Stimulated activated CD4-positive, alpha-beta T cell treated with anti-CD3 and anti-CD28 coated beads, Interleukin-12 subunit alpha, Interleukin-12 subunit beta, amount 100 ng/mL, for 4 hours (primary cell): ENCODE measurements at regions not wholly inside any gene's neighbourhood (a gene's known extent, or its start where the extent isn't known, plus 50 kb on each side); places are given as distances from the start of the nearest gene placed in this dataset.

ENCODE experiments used
- DNase-seq: peaks from one replicate; pipeline ENCODE4 v3.0.0-alpha.2; 2020

DNA sequence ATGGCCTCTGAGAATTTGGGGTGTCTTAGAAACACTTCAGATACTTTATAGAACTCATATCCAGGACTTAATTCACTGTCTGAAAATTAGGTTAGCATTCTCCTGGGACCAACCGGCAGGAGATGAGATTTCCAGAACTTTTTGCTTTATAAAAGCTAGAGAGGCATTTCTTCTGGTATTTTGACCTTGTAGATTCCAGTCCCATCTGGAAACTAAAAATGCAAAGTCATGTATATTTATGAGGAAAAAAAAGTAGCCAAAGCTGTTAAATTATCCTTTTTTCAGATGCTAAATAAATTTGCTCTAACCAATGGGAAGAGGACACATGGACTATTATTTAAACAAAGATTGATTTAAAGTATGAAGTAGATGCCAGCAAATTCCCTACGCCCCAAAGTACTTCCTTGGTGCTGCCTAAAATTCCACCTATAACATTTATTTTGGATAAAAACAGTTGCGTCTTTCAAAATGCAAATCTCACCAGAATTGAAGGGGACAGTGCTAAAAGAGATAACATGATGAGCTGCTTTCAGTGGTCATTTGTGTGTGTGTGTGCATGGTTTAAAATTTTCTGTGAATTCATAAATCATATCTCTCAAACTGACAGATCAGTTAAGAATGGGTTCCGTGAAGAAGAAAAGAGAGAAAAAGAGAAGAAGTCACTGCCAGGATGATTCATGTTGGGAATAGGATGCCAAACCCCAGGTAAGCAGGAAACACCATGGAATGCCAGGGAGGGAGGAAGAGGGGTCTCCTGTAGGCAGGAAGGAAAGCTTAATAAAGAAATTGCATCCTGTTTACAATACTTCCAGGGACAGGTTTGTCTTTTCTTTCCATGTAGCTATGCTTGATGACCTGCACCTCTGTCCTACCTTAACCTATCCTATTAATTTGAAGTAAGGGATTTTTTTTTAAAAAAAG is 97.7 kb upstream of the RGS6 start:
- no peak for DNase-seq

- DNase-seq = no peak
Observed at GRCh38 chr14:71852181-71852580, 80.0 kb upstream of the RGS6 start.

GRCh38 chr14:71855399-71856036 is 76.7 kb upstream of the RGS6 start:
- DNase-seq = peak; percentile 51

DNA sequence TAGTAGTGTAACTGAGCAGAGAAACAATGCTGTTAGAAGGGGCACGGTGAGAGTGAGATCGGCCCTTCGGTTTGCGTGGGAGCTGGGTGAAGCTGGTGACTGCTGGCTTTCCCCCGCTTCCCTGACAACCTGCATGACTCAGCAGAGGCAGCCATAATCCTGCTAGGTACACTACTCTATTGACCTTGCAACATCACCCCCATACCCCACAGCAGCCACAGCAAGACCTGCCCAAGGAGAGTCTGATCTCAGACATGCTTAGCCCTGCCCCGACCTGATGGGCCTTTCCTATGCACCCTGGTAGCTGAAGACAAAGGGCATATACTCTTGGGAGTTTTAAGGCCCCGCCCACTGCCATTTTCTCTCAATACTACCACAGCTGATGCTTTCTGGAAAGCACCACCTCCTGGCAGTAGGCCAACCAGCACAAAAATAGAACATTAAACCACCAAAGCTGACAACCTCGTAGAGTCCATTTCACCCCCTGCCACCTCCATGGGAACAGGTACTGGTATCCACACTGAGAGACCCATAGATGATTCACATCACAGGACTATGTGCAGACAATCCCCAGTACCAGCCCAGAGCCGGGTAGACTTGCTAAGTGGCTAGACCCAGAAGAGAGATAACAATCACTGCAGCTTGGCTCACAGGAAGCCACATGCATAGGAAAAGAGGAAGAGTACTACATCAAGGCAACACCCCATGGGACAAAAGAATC is 75.9 kb upstream of the RGS6 start:
- no peak for DNase-seq

GRCh38 chr14:71863049-71863448 is 69.2 kb upstream of the RGS6 start:
- no peak for DNase-seq

- no peak for DNase-seq
Observed at GRCh38 chr14:71863766-71864165, 68.5 kb upstream of the RGS6 start.
